Activated T-helper 1 cell treated with anti-CD3 and anti-CD28 coated beads, Interleukin-12 subunit alpha, Interleukin-12 subunit beta, Interleukin-2, Interleukin-4 antibody, amounts not matched to agents 30 ng/mL and 10 ng/mL and 1 ng/mL, durations not matched to agents 14 hours and 24 hours and 36 hours (primary cell): ENCODE measurements at regions not wholly inside any gene's neighbourhood (a gene's known extent, or its start where the extent isn't known, plus 50 kb on each side); places are given as distances from the start of the nearest gene placed in this dataset.

ENCODE experiments used
- DNase-seq: peaks from one replicate; pipeline ENCODE4 v3.0.0; 2021; ENCODE audit warnings: low spot score
- H3K27ac Mint-ChIP-seq: one replicate; pipeline ENCODE4 v1.8.0; 2021; ENCODE audit warnings: mild to moderate bottlenecking, mixed read lengths
- H3K27me3 Mint-ChIP-seq: one replicate; pipeline ENCODE4 v1.8.0; 2022; ENCODE audit warnings: mild to moderate bottlenecking, moderate library complexity, mixed read lengths; ENCODE audit not compliant: insufficient read depth
- H3K36me3 Mint-ChIP-seq: one replicate; pipeline ENCODE4 v1.8.0; 2021; ENCODE audit warnings: low read depth, mixed read lengths
- H3K4me1 Mint-ChIP-seq: one replicate; pipeline ENCODE4 v1.8.0; 2021; ENCODE audit warnings: low read depth, mixed read lengths
- H3K4me3 Mint-ChIP-seq: one replicate; pipeline ENCODE4 v1.8.0; 2021; ENCODE audit warnings: mild to moderate bottlenecking, moderate library complexity, mixed read lengths
- H3K9me3 Mint-ChIP-seq: one replicate; pipeline ENCODE4 v1.8.0; 2021; ENCODE audit warnings: mixed read lengths
- intact Hi-C: fragments of 100-400 bp; cut with micrococcal nuclease; formaldehyde crosslinking; loops from one replicate; pipeline ENCODE4 v1.15.1; 2024

DNA sequence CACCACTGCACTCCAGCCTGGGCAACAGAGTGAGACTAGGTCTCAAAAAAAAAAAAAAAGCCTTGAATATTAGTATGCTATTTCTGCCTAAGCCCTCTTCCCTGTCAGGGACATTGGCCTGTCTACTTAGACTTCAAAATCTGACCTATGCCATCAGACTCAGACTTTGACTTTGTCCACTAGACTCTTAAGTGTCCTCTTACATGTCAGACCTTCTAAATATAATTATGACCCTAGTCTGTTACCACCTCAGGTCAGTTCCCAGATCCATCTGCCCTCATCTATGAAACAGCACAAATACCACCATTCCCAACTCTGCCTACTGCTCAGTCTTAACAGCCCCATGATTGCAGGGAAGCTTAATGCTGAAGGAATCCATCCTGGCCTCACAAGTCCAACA, 244.6 kb downstream of the ZEB2 start:
- H3K27me3 Mint-ChIP-seq: no peaks in the 10 kb centered on the region
- peaks cover 16% of the 10 kb centered on the region for H3K4me1 Mint-ChIP-seq
- DNase-seq: no peak
- intact Hi-C loops: no loop called here
- H3K27ac Mint-ChIP-seq: no peak overlapping the region
- peaks cover 3% of the 10 kb centered on the region for H3K36me3 Mint-ChIP-seq
- H3K9me3 Mint-ChIP-seq: no peaks in the 10 kb centered on the region
- no peak overlapping the region for H3K4me3 Mint-ChIP-seq

DNA sequence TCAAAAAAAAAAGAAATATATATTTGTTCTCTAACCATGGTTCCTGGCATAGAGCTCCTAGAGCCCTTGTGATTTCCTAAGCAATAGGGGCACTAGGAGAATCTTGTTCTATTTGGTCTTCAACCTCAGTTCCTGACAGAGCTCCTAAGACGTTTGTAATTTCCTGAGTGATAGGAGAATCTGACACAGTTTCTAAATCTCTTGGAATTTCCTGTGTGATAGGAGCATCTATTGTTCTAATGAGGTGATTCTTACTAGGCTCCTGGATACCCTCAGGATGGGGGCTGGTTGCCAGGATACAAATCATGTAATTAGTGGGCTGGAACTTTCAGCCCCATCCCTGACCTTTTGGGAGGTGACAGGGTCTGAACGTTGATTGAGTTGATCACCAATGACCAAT, 245.8 kb downstream of the ZEB2 start:
- no peak overlapping the region for H3K27ac Mint-ChIP-seq
- H3K27me3 Mint-ChIP-seq: no peaks in the 10 kb centered on the region
- DNase-seq: no peak
- no peaks in the 10 kb centered on the region for H3K9me3 Mint-ChIP-seq
- H3K36me3 Mint-ChIP-seq: peaks cover 3% of the 10 kb centered on the region
- H3K4me3 Mint-ChIP-seq: no peak overlapping the region
- intact Hi-C loops: no loop called here
- peaks cover 12% of the 10 kb centered on the region for H3K4me1 Mint-ChIP-seq

DNA sequence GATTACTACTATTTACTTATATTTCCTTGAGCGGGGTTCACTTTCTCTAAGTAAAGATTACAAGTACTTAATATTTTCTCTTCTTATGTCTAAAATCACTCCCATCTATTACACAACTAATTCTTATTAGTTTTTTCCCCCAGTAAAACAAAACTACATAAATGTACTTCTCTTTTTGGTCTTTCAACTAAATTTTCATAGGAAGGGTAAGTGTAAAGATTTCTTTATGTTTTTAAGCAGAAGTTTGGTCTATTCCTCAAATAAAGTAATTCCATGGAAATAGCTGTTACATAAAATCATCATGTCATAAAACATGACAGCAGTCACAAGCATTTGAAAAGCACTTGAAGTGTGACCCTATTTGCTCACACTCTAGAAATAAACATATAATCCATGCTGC, 249.0 kb downstream of the ZEB2 start:
- Mint-ChIP-seq H3K4me3 (no peak overlapping the region), H3K27ac (no peak overlapping the region), H3K36me3 (peaks cover 4% of the 10 kb centered on the region), H3K27me3 (no peaks in the 10 kb centered on the region), H3K4me1 (peaks cover 21% of the 10 kb centered on the region), H3K9me3 (no peaks in the 10 kb centered on the region)
- intact Hi-C loops: no loop called here
- no peak for DNase-seq

DNA sequence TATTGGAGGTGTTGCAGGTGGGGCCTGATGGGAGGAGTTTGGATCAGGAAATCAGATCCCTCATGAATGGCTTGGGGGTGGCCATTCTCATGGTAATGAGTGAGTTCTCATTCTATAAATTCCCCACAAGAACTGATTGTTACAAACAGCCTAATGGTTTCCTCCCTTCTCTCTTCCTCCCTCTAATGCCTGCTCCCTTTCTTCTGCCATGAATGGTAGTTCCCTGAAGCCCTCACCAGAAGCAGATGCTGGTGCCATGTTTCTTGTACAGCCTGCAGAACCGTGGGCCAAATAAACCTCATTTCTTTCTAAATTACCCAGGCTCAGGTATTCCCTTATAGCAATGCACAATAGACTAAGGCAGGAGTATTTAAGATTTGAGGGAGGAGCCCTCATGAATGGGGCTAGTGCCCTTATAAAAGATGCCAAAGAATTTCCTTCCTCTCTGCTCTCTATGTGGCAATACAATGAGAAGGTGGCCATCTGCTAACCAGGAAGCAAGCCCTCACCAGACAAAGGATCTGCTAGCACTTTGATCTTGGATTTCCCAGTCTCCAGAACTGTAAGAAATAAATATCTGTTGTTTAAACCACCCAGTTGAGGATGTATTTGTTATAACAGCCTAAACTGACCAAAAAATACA, 251.8 kb downstream of the ZEB2 start:
- no peak overlapping the region for H3K4me3 Mint-ChIP-seq
- peaks cover 4% of the 10 kb centered on the region for H3K9me3 Mint-ChIP-seq
- no peaks in the 10 kb centered on the region for H3K27me3 Mint-ChIP-seq
- no peak overlapping the region for H3K27ac Mint-ChIP-seq
- intact Hi-C loops: no loop called here
- H3K4me1 Mint-ChIP-seq: peaks cover 26% of the 10 kb centered on the region
- H3K36me3 Mint-ChIP-seq: peaks cover 5% of the 10 kb centered on the region
- DNase-seq: no peak

DNA sequence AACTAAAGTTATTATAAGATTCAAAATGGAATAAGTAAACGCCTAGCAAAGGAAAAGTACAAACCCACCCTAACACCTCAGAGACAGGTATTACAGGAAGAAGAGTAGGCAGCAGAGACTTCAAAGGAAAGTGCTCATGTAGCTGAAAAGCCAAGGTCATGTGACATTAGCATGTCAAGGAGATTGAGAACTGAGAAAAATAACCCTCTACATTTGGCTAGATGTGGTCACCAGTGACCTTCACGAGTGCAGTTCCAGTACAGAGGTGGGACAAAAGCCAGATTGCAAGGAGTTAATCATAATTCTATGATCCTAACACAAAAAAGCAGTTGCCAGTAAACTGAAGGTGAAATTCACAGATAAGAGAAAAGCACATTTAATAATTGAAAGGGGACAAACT, 252.7 kb downstream of the ZEB2 start:
- no peak overlapping the region for H3K4me3 Mint-ChIP-seq
- H3K36me3 Mint-ChIP-seq: peaks cover 5% of the 10 kb centered on the region
- no peaks in the 10 kb centered on the region for H3K27me3 Mint-ChIP-seq
- intact Hi-C loops: no loop called here
- no peak for DNase-seq
- H3K27ac Mint-ChIP-seq: peak overlapping the region; percentile 43
- peaks cover 26% of the 10 kb centered on the region for H3K4me1 Mint-ChIP-seq
- peaks cover 4% of the 10 kb centered on the region for H3K9me3 Mint-ChIP-seq

DNA sequence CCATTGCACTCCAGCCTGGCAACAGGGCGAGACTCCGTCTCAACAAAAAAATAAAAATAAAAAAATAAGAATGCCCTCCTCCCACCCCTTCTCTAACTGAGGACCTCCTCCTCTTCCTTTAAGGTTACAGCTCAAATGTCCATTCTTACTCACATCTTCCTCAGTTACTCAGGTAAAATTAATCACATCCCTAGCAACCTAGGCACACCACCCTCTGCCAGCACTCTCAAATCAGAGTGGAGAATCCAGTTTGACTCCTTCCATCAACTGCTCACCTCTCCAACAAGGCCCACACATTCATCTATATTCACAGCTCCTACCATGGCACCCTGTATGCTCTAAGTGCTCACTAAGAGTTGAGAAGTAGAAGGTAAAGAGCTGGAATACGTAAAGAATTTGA, 254.3 kb downstream of the ZEB2 start:
- Mint-ChIP-seq H3K4me3 (no peak overlapping the region), H3K36me3 (peaks cover 7% of the 10 kb centered on the region), H3K4me1 (peaks cover 36% of the 10 kb centered on the region), H3K9me3 (peaks cover 4% of the 10 kb centered on the region), H3K27me3 (no peaks in the 10 kb centered on the region), H3K27ac (peak overlapping the region; percentile 7)
- intact Hi-C loops: no loop called here
- no peak for DNase-seq

DNA sequence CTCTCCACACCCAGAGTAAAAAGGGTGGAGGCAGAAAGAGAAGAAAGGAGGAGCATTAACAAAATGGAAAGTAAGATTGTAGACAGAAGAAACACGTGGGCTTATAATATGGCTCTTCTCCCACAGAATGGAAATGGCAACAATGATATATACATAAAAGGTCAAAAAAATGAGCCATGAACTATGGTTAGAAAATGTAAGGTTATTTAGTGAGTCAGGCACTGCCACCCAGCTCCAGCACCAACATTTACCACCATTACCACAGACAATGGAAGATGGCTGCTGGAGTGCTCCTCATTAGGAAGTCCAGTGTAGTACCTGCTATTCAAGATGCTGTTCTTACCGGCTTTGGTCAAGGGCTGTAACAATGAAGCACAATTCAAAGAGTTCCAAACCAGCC, 258.0 kb downstream of the ZEB2 start:
- Mint-ChIP-seq H3K27me3 (no peaks in the 10 kb centered on the region), H3K4me3 (no peak overlapping the region), H3K27ac (peak overlapping the region; percentile 45), H3K9me3 (peaks cover 22% of the 10 kb centered on the region), H3K4me1 (peaks cover 46% of the 10 kb centered on the region), H3K36me3 (peaks cover 15% of the 10 kb centered on the region)
- intact Hi-C loops: loop anchor here (2.0 to 5.0 kb wide), 3 partner anchors 63 to 120 kb away; no protein-coding TSS in a partner anchor
- no peak for DNase-seq

DNA sequence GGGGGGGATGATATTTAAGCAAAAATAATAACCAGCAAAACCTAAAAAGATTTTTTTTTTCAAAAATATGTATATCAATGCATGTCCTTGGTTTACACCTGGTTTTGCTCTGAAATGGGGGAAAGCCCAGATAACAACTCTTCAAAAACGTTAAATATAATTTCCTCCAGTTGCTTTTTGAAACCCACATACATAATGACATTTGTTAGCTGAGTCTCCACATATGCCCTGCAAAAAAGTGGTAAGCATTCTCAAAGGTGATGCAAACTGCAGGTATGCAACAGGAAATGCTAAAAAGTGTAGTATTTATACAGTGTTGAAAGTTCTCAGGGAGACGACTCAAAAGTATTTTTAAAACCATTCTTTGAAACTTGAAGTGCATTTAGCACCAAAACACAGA, 258.6 kb downstream of the ZEB2 start:
- Mint-ChIP-seq H3K27ac (peak overlapping the region; percentile 49), H3K4me1 (peaks cover 47% of the 10 kb centered on the region), H3K9me3 (peaks cover 25% of the 10 kb centered on the region), H3K36me3 (peaks cover 17% of the 10 kb centered on the region), H3K4me3 (peak overlapping the region; percentile 21), H3K27me3 (no peaks in the 10 kb centered on the region)
- no peak for DNase-seq
- intact Hi-C loops: loop anchor here (2.0 to 5.0 kb wide), 2 partner anchors 63 to 121 kb away; no protein-coding TSS in a partner anchor

DNA sequence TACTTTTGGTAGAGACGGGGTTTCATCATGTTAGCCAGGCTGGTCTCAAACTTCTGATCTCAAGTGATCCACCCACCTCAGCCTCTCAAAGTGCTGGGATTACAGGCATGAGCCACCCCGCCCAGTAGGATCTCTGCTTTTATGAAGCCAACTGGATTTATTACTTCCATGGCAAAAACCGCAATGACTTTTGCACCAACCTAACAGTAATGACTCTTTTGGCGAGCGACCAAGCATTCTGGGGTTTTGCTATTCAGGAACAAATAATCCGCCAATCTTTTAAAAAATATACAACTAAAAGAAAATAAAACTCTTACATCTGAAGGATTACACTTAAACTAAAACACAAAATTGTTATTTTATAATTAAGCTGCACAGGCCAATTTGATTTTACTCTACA, 260.6 kb downstream of the ZEB2 start:
- Mint-ChIP-seq H3K9me3 (peaks cover 34% of the 10 kb centered on the region), H3K27ac (no peak overlapping the region), H3K4me1 (peaks cover 41% of the 10 kb centered on the region), H3K4me3 (no peak overlapping the region), H3K36me3 (peaks cover 22% of the 10 kb centered on the region), H3K27me3 (no peaks in the 10 kb centered on the region)
- no peak for DNase-seq
- intact Hi-C loops: loop anchor here (5.0 kb wide), 1 partner anchor 258 kb away; no protein-coding TSS in a partner anchor

DNA sequence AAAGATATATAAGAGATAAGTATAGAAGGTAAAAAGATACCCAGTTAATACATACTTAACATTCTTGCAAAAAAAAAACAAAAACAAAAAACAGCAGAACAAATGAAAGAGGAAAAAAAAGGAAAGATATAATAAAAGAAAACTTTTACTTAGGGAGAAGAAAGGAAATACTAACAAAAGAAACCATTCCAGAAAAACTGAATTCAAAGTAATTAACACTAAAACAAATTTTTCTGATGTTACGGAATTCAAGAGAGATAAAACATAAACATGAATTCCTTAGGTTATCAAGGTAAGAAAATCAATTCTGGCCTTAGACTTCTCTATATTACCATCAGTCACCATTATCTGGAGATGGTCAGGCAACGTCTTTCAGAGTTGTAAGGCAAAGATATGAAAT, 261.8 kb downstream of the ZEB2 start:
- no peak overlapping the region for H3K4me3 Mint-ChIP-seq
- peaks cover 27% of the 10 kb centered on the region for H3K36me3 Mint-ChIP-seq
- no peaks in the 10 kb centered on the region for H3K27me3 Mint-ChIP-seq
- H3K27ac Mint-ChIP-seq: no peak overlapping the region
- peaks cover 39% of the 10 kb centered on the region for H3K9me3 Mint-ChIP-seq
- no peak for DNase-seq
- intact Hi-C loops: loop anchor here (5.0 kb wide), 1 partner anchor 259 kb away; no protein-coding TSS in a partner anchor
- peaks cover 41% of the 10 kb centered on the region for H3K4me1 Mint-ChIP-seq

DNA sequence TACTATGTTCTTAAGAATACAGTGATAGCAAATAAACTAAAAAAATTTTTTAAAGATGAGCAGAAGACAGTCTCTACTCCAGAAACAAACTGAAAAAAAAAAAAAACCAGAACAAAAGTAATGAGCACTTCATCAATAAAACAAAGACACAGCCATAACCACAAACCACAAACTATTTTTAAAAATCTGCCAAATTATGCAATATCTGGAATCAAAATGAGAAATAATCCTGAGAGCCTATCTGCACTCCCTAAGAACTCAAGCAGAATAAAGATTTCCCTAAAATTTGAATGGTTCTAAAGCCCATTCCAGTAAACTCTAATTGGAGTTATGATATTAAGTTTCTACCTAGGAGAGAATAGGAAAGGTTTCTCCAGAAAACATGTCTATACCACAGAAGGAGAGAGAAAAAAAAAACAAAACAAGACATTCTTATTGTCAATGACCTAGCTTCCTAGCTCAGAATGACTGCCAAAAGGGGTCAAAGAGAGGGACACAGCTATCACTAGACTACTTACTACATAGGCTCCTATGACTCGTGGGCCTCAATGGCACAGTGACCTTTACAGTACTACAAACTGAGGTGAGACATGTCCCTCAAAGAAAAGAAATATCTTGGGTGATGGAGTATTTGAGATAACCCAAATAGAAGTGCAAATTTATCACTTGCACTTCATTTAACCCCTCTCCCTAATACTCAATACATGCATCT, 262.8 kb downstream of the ZEB2 start:
- Mint-ChIP-seq H3K27ac (peak overlapping the region; percentile 71), H3K27me3 (no peaks in the 10 kb centered on the region), H3K9me3 (peaks cover 47% of the 10 kb centered on the region), H3K36me3 (peaks cover 33% of the 10 kb centered on the region), H3K4me3 (no peak overlapping the region), H3K4me1 (peaks cover 41% of the 10 kb centered on the region)
- intact Hi-C loops: loop anchor here (5.0 kb wide), 1 partner anchor 260 kb away; no protein-coding TSS in a partner anchor
- DNase-seq: no peak

DNA sequence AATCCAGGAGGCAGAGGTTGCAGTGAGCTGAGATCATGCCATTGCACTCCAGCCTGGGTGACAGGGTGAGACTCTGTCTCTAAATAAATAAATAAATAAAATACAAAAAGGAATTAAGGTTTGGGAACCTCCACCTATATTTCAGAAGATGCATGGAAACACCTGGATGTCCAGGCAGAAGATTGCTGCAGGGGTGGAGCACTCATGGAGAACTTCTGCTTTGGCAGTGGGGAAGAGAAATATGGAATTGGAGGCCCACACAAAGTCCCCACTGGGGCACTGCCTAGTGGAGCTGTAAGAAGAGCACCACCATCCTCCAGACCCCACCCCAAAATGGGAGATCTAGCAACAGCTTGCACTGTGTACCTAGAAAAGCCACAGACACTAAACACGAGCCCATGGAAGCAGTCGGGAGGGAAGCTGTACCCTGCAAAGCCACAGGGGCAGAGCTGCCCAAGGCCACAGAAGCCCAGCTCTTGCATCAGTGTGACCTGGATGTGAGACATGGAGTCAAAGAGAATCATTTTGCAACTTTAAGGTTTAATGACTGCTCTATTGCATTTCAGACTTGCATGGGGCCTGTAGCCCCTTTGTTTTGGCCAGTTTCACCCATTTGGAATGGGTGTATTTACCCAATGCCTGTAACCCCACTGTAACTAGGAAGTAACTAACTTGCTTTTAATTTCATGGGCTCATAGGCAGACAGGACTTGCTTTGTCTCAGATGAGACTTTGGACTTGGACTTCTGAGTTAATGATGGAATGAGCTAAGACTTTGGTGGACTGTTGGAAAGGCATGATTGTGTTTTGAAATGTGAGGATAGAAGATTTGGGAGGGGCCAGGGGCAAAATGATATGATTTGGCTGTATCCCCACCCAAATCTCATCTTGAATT, 265.3 kb downstream of the ZEB2 start:
- Mint-ChIP-seq H3K9me3 (peaks cover 47% of the 10 kb centered on the region), H3K36me3 (peaks cover 34% of the 10 kb centered on the region), H3K4me3 (no peak overlapping the region), H3K4me1 (peaks cover 19% of the 10 kb centered on the region), H3K27me3 (no peaks in the 10 kb centered on the region), H3K27ac (no peak overlapping the region)
- DNase-seq: no peak
- intact Hi-C loops: loop anchor here (5.0 kb wide), 1 partner anchor 263 kb away; no protein-coding TSS in a partner anchor
